Hematopoietic multipotent progenitor cell treated with erythropoietin and hydrocortisone succinate and interleukin-3 and kit ligand, for 17 days (in vitro differentiated cells): ENCODE measurements at regions not wholly inside any gene's neighbourhood (a gene's known extent, or its start where the extent isn't known, plus 50 kb on each side); places are given as distances from the start of the nearest gene placed in this dataset.

Experiments
- DNase-seq: peaks from one replicate; pipeline ENCODE4 v3.0.0-alpha.2; 2015; ENCODE audit warnings: low spot score

GRCh38 chr5:28164568-28164967 lies 1126.2 kb upstream of the CDH9 start:
- DNase-seq: no peak

GRCh38 chr5:28156981-28157380 lies 1118.6 kb upstream of the CDH9 start:
- DNase-seq: no peak

- no peak for DNase-seq
Measured at GRCh38 chr5:28143519-28143918, 1105.1 kb upstream of the CDH9 start.

GRCh38 chr5:28132151-28132550 lies 1093.8 kb upstream of the CDH9 start:
- DNase-seq: no peak

- no peak for DNase-seq
Measured at GRCh38 chr5:28117691-28118090, 1079.3 kb upstream of the CDH9 start.

- DNase-seq: no peak
Measured at GRCh38 chr5:28117273-28117672, 1078.9 kb upstream of the CDH9 start.

- DNase-seq: no peak
Measured at GRCh38 chr5:28110781-28111180, 1072.4 kb upstream of the CDH9 start.

GRCh38 chr5:28104080-28104479 lies 1065.7 kb upstream of the CDH9 start:
- DNase-seq: no peak

- no peak for DNase-seq
Measured at GRCh38 chr5:28084069-28084468, 1045.7 kb upstream of the CDH9 start.

GRCh38 chr5:28082610-28083009 lies 1044.2 kb upstream of the CDH9 start:
- no peak for DNase-seq

- DNase-seq: no peak
Measured at GRCh38 chr5:28077291-28078240, 1039.2 kb upstream of the CDH9 start.

GRCh38 chr5:28066856-28067255 lies 1028.5 kb upstream of the CDH9 start:
- no peak for DNase-seq

GRCh38 chr5:28065656-28066055 lies 1027.3 kb upstream of the CDH9 start:
- DNase-seq: no peak

- DNase-seq: no peak
Measured at GRCh38 chr5:28046596-28046995, 1008.2 kb upstream of the CDH9 start.

GRCh38 chr5:28027851-28028250 lies 989.5 kb upstream of the CDH9 start:
- DNase-seq: no peak

- no peak for DNase-seq
Measured at GRCh38 chr5:28017178-28017577, 978.8 kb upstream of the CDH9 start.

GRCh38 chr5:28014779-28015178 lies 976.4 kb upstream of the CDH9 start:
- peak; percentile 6 for DNase-seq

GRCh38 chr5:28012538-28012937 lies 974.2 kb upstream of the CDH9 start:
- no peak for DNase-seq

- DNase-seq: no peak
Measured at GRCh38 chr5:28009576-28009975, 971.2 kb upstream of the CDH9 start.

GRCh38 chr5:27996665-27997064 lies 958.3 kb upstream of the CDH9 start:
- no peak for DNase-seq

GRCh38 chr5:27995867-27996266 lies 957.5 kb upstream of the CDH9 start:
- DNase-seq: no peak

GRCh38 chr5:27978322-27978721 lies 939.9 kb upstream of the CDH9 start:
- DNase-seq: no peak

- no peak for DNase-seq
Measured at GRCh38 chr5:27969157-27969556, 930.8 kb upstream of the CDH9 start.
